ENCODE measurements at regions not wholly inside any gene's neighbourhood (a gene's known extent, or its start where the extent isn't known, plus 50 kb on each side); places are given as distances from the start of the nearest gene placed in this dataset.

DNA sequence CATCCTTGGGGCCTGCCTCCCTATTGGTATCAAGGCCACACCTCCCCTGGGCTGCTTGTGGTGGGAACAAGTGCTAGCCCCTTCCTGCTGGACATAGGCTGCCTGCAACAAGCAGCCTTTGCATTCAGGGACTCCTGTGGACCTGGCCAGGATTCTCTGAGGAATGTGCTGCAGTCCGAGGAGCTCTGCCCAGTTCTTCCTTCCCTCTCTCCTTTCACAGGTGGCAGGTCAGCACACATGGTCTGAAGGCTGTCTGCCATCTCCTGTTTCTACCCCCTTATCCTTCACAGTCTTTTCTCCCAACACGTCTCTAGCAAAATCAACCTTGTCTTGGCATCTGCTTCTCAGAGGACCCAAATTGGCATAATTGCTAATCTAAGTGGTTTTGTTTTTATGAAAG is 97.0 kb upstream of the LIPC start:
- H3K27ac ChIP-seq, result no peak overlapping the region
- H3K36me3 ChIP-seq (ENCODE audit: insufficient read depth), result no peaks in the 10 kb centered on the region; the same call in 1 of the 2 replicates
- no peak overlapping the region for H3K4me3 ChIP-seq (IDR thresholded peaks at IDR 0.05; ENCODE audit: insufficient read depth, low read depth, low read length)
- H3K79me2 ChIP-seq (ENCODE audit: insufficient read depth, low read depth), result no peaks in the 10 kb centered on the region
- no peak overlapping the region for H2AFZ ChIP-seq (ENCODE audit: low read depth)
- TF ChIP-seq, protein P1, sequence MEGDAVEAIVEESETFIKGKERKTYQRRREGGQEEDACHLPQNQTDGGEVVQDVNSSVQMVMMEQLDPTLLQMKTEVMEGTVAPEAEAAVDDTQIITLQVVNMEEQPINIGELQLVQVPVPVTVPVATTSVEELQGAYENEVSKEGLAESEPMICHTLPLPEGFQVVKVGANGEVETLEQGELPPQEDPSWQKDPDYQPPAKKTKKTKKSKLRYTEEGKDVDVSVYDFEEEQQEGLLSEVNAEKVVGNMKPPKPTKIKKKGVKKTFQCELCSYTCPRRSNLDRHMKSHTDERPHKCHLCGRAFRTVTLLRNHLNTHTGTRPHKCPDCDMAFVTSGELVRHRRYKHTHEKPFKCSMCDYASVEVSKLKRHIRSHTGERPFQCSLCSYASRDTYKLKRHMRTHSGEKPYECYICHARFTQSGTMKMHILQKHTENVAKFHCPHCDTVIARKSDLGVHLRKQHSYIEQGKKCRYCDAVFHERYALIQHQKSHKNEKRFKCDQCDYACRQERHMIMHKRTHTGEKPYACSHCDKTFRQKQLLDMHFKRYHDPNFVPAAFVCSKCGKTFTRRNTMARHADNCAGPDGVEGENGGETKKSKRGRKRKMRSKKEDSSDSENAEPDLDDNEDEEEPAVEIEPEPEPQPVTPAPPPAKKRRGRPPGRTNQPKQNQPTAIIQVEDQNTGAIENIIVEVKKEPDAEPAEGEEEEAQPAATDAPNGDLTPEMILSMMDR (conservative IDR thresholded peaks at IDR 0.05; ENCODE audit: low read depth, low read length), result no peak
- H3K4me2 ChIP-seq, result no peak overlapping the region
- H4K20me1 ChIP-seq (ENCODE audit: insufficient read depth), result no peaks in the 10 kb centered on the region
- no peaks in the 10 kb centered on the region for H3K27me3 ChIP-seq (ENCODE audit: insufficient read depth, low read depth)
- peaks cover 18% of the 10 kb centered on the region for H3K4me1 ChIP-seq (ENCODE audit: low read depth, poor library complexity, severe bottlenecking)
- H3K9ac ChIP-seq, result no peak overlapping the region

DNA sequence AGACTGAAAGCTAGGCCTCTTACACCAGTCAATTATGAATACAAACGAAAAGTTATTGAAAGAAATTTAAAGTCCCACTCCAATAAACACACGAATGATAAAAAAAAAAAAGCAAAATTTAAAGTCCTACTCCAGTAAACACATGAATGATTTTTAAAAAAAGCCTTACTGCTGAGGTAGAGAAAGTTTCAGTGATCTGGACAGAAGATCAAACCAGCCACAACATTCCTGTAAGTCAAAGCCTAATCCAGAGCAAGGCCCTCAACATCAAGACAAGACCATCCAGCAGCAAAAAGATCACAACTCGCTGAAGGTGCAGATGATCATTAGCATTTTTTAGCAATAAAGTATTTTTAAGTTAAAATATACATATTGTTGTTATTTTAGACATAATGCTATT is 95.6 kb upstream of the LIPC start:
- H3K79me2 ChIP-seq (ENCODE audit: insufficient read depth, low read depth), result no peaks in the 10 kb centered on the region
- no peaks in the 10 kb centered on the region; the same call in 1 of the 2 replicates for H3K36me3 ChIP-seq (ENCODE audit: insufficient read depth)
- H3K4me3 ChIP-seq (IDR thresholded peaks at IDR 0.05; ENCODE audit: insufficient read depth, low read depth, low read length), result no peak overlapping the region
- no peak overlapping the region for H3K4me2 ChIP-seq
- no peak overlapping the region for H2AFZ ChIP-seq (ENCODE audit: low read depth)
- peaks cover 18% of the 10 kb centered on the region for H3K4me1 ChIP-seq (ENCODE audit: low read depth, poor library complexity, severe bottlenecking)
- no peak overlapping the region for H3K27ac ChIP-seq
- TF ChIP-seq, protein P1 (conservative IDR thresholded peaks at IDR 0.05; ENCODE audit: low read depth, low read length), result no peak
- no peaks in the 10 kb centered on the region for H4K20me1 ChIP-seq (ENCODE audit: insufficient read depth)
- no peaks in the 10 kb centered on the region for H3K27me3 ChIP-seq (ENCODE audit: insufficient read depth, low read depth)
- H3K9ac ChIP-seq, result no peak overlapping the region

DNA sequence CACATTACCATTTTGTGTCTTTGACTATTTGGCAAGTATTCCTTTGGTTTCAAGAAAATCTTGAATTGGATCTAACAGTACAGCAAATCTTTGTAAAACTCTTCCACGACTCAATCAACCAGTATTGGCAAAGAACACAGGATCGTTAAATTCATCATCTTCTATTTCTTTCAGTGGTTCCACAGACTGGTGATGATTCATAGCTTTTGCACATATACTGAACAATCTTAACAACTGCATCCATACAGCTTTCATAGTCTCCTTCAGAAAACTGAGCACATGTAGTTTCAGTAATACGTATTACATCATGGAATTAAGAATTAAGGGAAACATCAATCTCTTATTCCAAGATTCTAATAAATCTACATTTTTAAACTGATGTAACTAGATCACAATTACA is 91.6 kb upstream of the LIPC start:
- Histone ChIP-seq H3K27me3 (ENCODE audit: insufficient read depth, low read depth) (no peaks in the 10 kb centered on the region), H3K4me3 (IDR thresholded peaks at IDR 0.05; ENCODE audit: insufficient read depth, low read depth, low read length) (no peak overlapping the region), H4K20me1 (ENCODE audit: insufficient read depth) (no peaks in the 10 kb centered on the region), H3K79me2 (ENCODE audit: insufficient read depth, low read depth) (no peaks in the 10 kb centered on the region), H3K36me3 (ENCODE audit: insufficient read depth) (no peaks in the 10 kb centered on the region; the same call in 1 of the 2 replicates), H3K4me1 (ENCODE audit: low read depth, poor library complexity, severe bottlenecking) (no peaks in the 10 kb centered on the region), H2AFZ (ENCODE audit: low read depth) (no peak overlapping the region), H3K27ac (no peak overlapping the region), H3K4me2 (no peak overlapping the region), H3K9ac (no peak overlapping the region)
- TF ChIP-seq, protein P1 (conservative IDR thresholded peaks at IDR 0.05; ENCODE audit: low read depth, low read length), result no peak

DNA sequence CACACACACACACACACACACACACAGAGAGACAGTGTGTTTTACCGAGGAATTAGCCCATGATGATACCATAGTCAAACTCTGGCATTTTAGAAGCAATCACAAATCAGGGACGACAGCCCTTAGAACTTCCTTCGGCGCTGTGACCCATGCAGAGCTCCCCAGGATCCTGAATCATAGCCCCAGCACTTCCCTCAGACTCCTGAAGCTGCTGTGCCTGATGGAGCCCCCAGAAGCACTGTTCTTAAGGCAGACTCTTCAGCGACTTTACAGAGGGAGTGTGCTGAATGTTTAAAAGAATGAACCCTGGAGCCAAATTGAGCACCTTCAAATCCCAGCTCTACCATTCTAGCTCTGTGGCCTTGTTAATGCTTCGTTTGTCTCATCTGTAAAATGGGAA is 89.3 kb upstream of the LIPC start:
- H3K79me2 ChIP-seq (ENCODE audit: insufficient read depth, low read depth), result no peaks in the 10 kb centered on the region
- H3K4me2 ChIP-seq, result no peak overlapping the region
- TF ChIP-seq, protein P1 (conservative IDR thresholded peaks at IDR 0.05; ENCODE audit: low read depth, low read length), result no peak
- H3K36me3 ChIP-seq (ENCODE audit: insufficient read depth), result no peaks in the 10 kb centered on the region
- H3K27ac ChIP-seq, result no peak overlapping the region
- no peaks in the 10 kb centered on the region for H4K20me1 ChIP-seq (ENCODE audit: insufficient read depth)
- no peak overlapping the region for H3K4me3 ChIP-seq (IDR thresholded peaks at IDR 0.05; ENCODE audit: insufficient read depth, low read depth, low read length)
- H3K9ac ChIP-seq, result no peak overlapping the region
- H3K27me3 ChIP-seq (ENCODE audit: insufficient read depth, low read depth), result no peaks in the 10 kb centered on the region
- H3K4me1 ChIP-seq (ENCODE audit: low read depth, poor library complexity, severe bottlenecking), result no peaks in the 10 kb centered on the region
- H2AFZ ChIP-seq (ENCODE audit: low read depth), result no peak overlapping the region
